ENCODE measurements at regions not wholly inside any gene's neighbourhood (a gene's known extent, or its start where the extent isn't known, plus 50 kb on each side); places are given as distances from the start of the nearest gene placed in this dataset.
"Not testable (repeated sequence)": the region's sequence is repeated elsewhere in the genome, so short reads cannot be mapped to it uniquely, and the experiment has no call there.

GRCh38 chr14:22296088-22296487, 292.9 kb downstream of the DAD1 start:
- Histone ChIP-seq H3K27ac (ENCODE audit: low read length) (no peak overlapping the region), H3K4me3 (ENCODE audit: control insufficient read depth in 1 of 2, extremely low read depth in 1 of 2, low read length in 1 of 2) (no peak overlapping the region), H3K36me3 (ENCODE audit: control insufficient read depth in 2 of 2, extremely low read depth in 1 of 2, insufficient read depth in 1 of 2, low read length in 1 of 2) (no peaks in the 10 kb centered on the region), H3K9me3 (no peaks in the 10 kb centered on the region), H3K4me1 (ENCODE audit: control insufficient read depth in 1 of 2, extremely low read depth in 1 of 2, insufficient read depth in 2 of 2, low read length in 2 of 2) (no peaks in the 10 kb centered on the region), H3K27me3 (replicated peaks in 1 of 2; ENCODE audit: control insufficient read depth in 2 of 2, extremely low read depth in 1 of 2, insufficient read depth in 2 of 2, low read length in 1 of 2) (no peaks in the 10 kb centered on the region)
- H3K27me3 Mint-ChIP-seq: no peaks in the 10 kb centered on the region
- ChIA-PET POLR2A (no interaction called here), CTCF (no interaction called here)
- H3K9me3 Mint-ChIP-seq: no peaks in the 10 kb centered on the region
- H3K27ac Mint-ChIP-seq: no peak overlapping the region
- no peak for DNase-seq
- ATAC-seq (replicated peaks in 1 of 4): no peak
- no peak overlapping the region for H3K4me3 Mint-ChIP-seq
- no CpG with 5 or more reads among the region's 7 CpGs for WGBS (ENCODE audit: insufficient coverage)
- H3K36me3 Mint-ChIP-seq: no peaks in the 10 kb centered on the region
- no peaks in the 10 kb centered on the region for H3K4me1 Mint-ChIP-seq

GRCh38 chr14:22291406-22291805, 297.6 kb downstream of the DAD1 start:
- CTCF ChIA-PET: no interaction called here

GRCh38 chr14:22289570-22289969, 299.5 kb downstream of the DAD1 start:
- Mint-ChIP-seq H3K9me3 (no peaks in the 10 kb centered on the region), H3K27ac (no peak overlapping the region), H3K27me3 (no peaks in the 10 kb centered on the region), H3K4me3 (no peak overlapping the region), H3K36me3 (no peaks in the 10 kb centered on the region), H3K4me1 (no peaks in the 10 kb centered on the region)
- H3K4me3 ChIP-seq (ENCODE audit: control insufficient read depth in 1 of 2, extremely low read depth in 1 of 2, low read length in 1 of 2): no peak overlapping the region
- H3K27ac ChIP-seq (ENCODE audit: low read length): no peak overlapping the region
- POLR2A ChIA-PET: no interaction called here
- no peaks in the 10 kb centered on the region for H3K36me3 ChIP-seq (ENCODE audit: control insufficient read depth in 2 of 2, extremely low read depth in 1 of 2, insufficient read depth in 1 of 2, low read length in 1 of 2)
- ATAC-seq (replicated peaks in 1 of 4): no peak
- no peaks in the 10 kb centered on the region for H3K27me3 ChIP-seq (replicated peaks in 1 of 2; ENCODE audit: control insufficient read depth in 2 of 2, extremely low read depth in 1 of 2, insufficient read depth in 2 of 2, low read length in 1 of 2)
- no peaks in the 10 kb centered on the region for H3K9me3 ChIP-seq
- no CpG with 5 or more reads among the region's 1 CpG for WGBS (ENCODE audit: insufficient coverage)
- H3K4me1 ChIP-seq (ENCODE audit: control insufficient read depth in 1 of 2, extremely low read depth in 1 of 2, insufficient read depth in 2 of 2, low read length in 2 of 2): no peaks in the 10 kb centered on the region
- no peak for DNase-seq
- CTCF ChIA-PET: no interaction called here

More at GRCh38 chr14:22291406-22291805, 297.6 kb downstream of the DAD1 start:
- no peaks in the 10 kb centered on the region for H3K27me3 ChIP-seq (replicated peaks in 1 of 2; ENCODE audit: control insufficient read depth in 2 of 2, extremely low read depth in 1 of 2, insufficient read depth in 2 of 2, low read length in 1 of 2)
- DNase-seq: no peak
- Mint-ChIP-seq H3K36me3 (no peaks in the 10 kb centered on the region), H3K4me3 (no peak overlapping the region), H3K27ac (no peak overlapping the region), H3K4me1 (no peaks in the 10 kb centered on the region), H3K9me3 (no peaks in the 10 kb centered on the region), H3K27me3 (no peaks in the 10 kb centered on the region)
- no peaks in the 10 kb centered on the region for H3K9me3 ChIP-seq
- POLR2A ChIA-PET: no interaction called here
- no peaks in the 10 kb centered on the region for H3K36me3 ChIP-seq (ENCODE audit: control insufficient read depth in 2 of 2, extremely low read depth in 1 of 2, insufficient read depth in 1 of 2, low read length in 1 of 2)
- ATAC-seq (replicated peaks in 1 of 4): no peak
- H3K4me3 ChIP-seq (ENCODE audit: control insufficient read depth in 1 of 2, extremely low read depth in 1 of 2, low read length in 1 of 2): no peak overlapping the region
- H3K27ac ChIP-seq (ENCODE audit: low read length): no peak overlapping the region
- H3K4me1 ChIP-seq (ENCODE audit: control insufficient read depth in 1 of 2, extremely low read depth in 1 of 2, insufficient read depth in 2 of 2, low read length in 2 of 2): no peaks in the 10 kb centered on the region

GRCh38 chr14:22285991-22286390, 303.0 kb downstream of the DAD1 start:
- DNase-seq (no peak), ATAC-seq (replicated peaks in 1 of 4) (no peak)
- Histone ChIP-seq H3K4me1 (ENCODE audit: control insufficient read depth in 1 of 2, extremely low read depth in 1 of 2, insufficient read depth in 2 of 2, low read length in 2 of 2) (no peaks in the 10 kb centered on the region), H3K27me3 (replicated peaks in 1 of 2; ENCODE audit: control insufficient read depth in 2 of 2, extremely low read depth in 1 of 2, insufficient read depth in 2 of 2, low read length in 1 of 2) (no peaks in the 10 kb centered on the region), H3K4me3 (ENCODE audit: control insufficient read depth in 1 of 2, extremely low read depth in 1 of 2, low read length in 1 of 2) (no peak overlapping the region), H3K27ac (ENCODE audit: low read length) (no peak overlapping the region), H3K9me3 (no peaks in the 10 kb centered on the region), H3K36me3 (ENCODE audit: control insufficient read depth in 2 of 2, extremely low read depth in 1 of 2, insufficient read depth in 1 of 2, low read length in 1 of 2) (no peaks in the 10 kb centered on the region)
- Mint-ChIP-seq H3K27ac (no peak overlapping the region), H3K36me3 (no peaks in the 10 kb centered on the region), H3K27me3 (no peaks in the 10 kb centered on the region), H3K4me1 (peaks cover 0 to 3% (median 2%) of the 10 kb centered on the region in 3 donors), H3K4me3 (no peak overlapping the region), H3K9me3 (no peaks in the 10 kb centered on the region)
- POLR2A ChIA-PET: no interaction called here
- CTCF ChIA-PET: no interaction called here
- WGBS (ENCODE audit: insufficient coverage): no CpG with 5 or more reads among the region's 3 CpGs

- no CpG with 5 or more reads among the region's 5 CpGs for WGBS (ENCODE audit: insufficient coverage)
- ATAC-seq (replicated peaks in 1 of 4): no peak
Measured at GRCh38 chr14:22282949-22283348, 306.1 kb downstream of the DAD1 start.

GRCh38 chr14:22282417-22282816, 306.6 kb downstream of the DAD1 start:
- Histone ChIP-seq H3K9me3 (no peaks in the 10 kb centered on the region), H3K4me1 (ENCODE audit: control insufficient read depth in 1 of 2, extremely low read depth in 1 of 2, insufficient read depth in 2 of 2, low read length in 2 of 2) (no peaks in the 10 kb centered on the region), H3K36me3 (ENCODE audit: control insufficient read depth in 2 of 2, extremely low read depth in 1 of 2, insufficient read depth in 1 of 2, low read length in 1 of 2) (no peaks in the 10 kb centered on the region), H3K4me3 (ENCODE audit: control insufficient read depth in 1 of 2, extremely low read depth in 1 of 2, low read length in 1 of 2) (no peak overlapping the region), H3K27ac (ENCODE audit: low read length) (no peak overlapping the region), H3K27me3 (replicated peaks in 1 of 2; ENCODE audit: control insufficient read depth in 2 of 2, extremely low read depth in 1 of 2, insufficient read depth in 2 of 2, low read length in 1 of 2) (no peaks in the 10 kb centered on the region)
- CTCF ChIA-PET: no interaction called here
- Mint-ChIP-seq H3K36me3 (no peaks in the 10 kb centered on the region), H3K27ac (no peak overlapping the region), H3K4me3 (no peak overlapping the region), H3K4me1 (peaks cover 0 to 5% (median 4%) of the 10 kb centered on the region in 3 donors), H3K27me3 (no peaks in the 10 kb centered on the region), H3K9me3 (no peaks in the 10 kb centered on the region)
- no CpG with 5 or more reads among the region's 5 CpGs for WGBS (ENCODE audit: insufficient coverage)
- POLR2A ChIA-PET: no interaction called here
- ATAC-seq (replicated peaks in 1 of 4) (no peak), DNase-seq (no peak)

More at GRCh38 chr14:22282949-22283348, 306.1 kb downstream of the DAD1 start:
- no peaks in the 10 kb centered on the region for H3K9me3 Mint-ChIP-seq
- H3K27ac Mint-ChIP-seq: no peak overlapping the region
- ChIA-PET POLR2A (no interaction called here), CTCF (no interaction called here)
- no peaks in the 10 kb centered on the region for H3K9me3 ChIP-seq
- no peaks in the 10 kb centered on the region for H3K4me1 ChIP-seq (ENCODE audit: control insufficient read depth in 1 of 2, extremely low read depth in 1 of 2, insufficient read depth in 2 of 2, low read length in 2 of 2)
- no peak for DNase-seq
- no peaks in the 10 kb centered on the region for H3K36me3 ChIP-seq (ENCODE audit: control insufficient read depth in 2 of 2, extremely low read depth in 1 of 2, insufficient read depth in 1 of 2, low read length in 1 of 2)
- H3K36me3 Mint-ChIP-seq: no peaks in the 10 kb centered on the region
- H3K27me3 ChIP-seq (replicated peaks in 1 of 2; ENCODE audit: control insufficient read depth in 2 of 2, extremely low read depth in 1 of 2, insufficient read depth in 2 of 2, low read length in 1 of 2): no peaks in the 10 kb centered on the region
- no peak overlapping the region for H3K27ac ChIP-seq (ENCODE audit: low read length)
- H3K4me1 Mint-ChIP-seq: peaks cover 0 to 5% (median 4%) of the 10 kb centered on the region in 3 donors
- no peaks in the 10 kb centered on the region for H3K27me3 Mint-ChIP-seq
- no peak overlapping the region for H3K4me3 Mint-ChIP-seq
- no peak overlapping the region for H3K4me3 ChIP-seq (ENCODE audit: control insufficient read depth in 1 of 2, extremely low read depth in 1 of 2, low read length in 1 of 2)

- H3K27me3 Mint-ChIP-seq; H3K27ac ChIP-seq (ENCODE audit: low read length); H3K4me1 Mint-ChIP-seq; H3K9me3 ChIP-seq; POLR2A ChIA-PET; H3K36me3 ChIP-seq (ENCODE audit: control insufficient read depth in 2 of 2, extremely low read depth in 1 of 2, insufficient read depth in 1 of 2, low read length in 1 of 2); H3K36me3 Mint-ChIP-seq; H3K9me3 Mint-ChIP-seq; H3K4me1 ChIP-seq (ENCODE audit: control insufficient read depth in 1 of 2, extremely low read depth in 1 of 2, insufficient read depth in 2 of 2, low read length in 2 of 2); H3K27me3 ChIP-seq (replicated peaks in 1 of 2; ENCODE audit: control insufficient read depth in 2 of 2, extremely low read depth in 1 of 2, insufficient read depth in 2 of 2, low read length in 1 of 2); ATAC-seq (replicated peaks in 1 of 4); DNase-seq: not testable (repeated sequence)
- peak overlapping the region in 1 of 2 donors; percentile 21 for H3K4me3 ChIP-seq (ENCODE audit: control insufficient read depth in 1 of 2, extremely low read depth in 1 of 2, low read length in 1 of 2)
- no CpG with 5 or more reads among the region's 7 CpGs for WGBS (ENCODE audit: insufficient coverage)
- Mint-ChIP-seq H3K4me3 (peak overlapping the region; percentile 62 to 78 (median 70)), H3K27ac (peak overlapping the region; percentile 68 to 76)
- CTCF ChIA-PET: interaction anchor here in 1 of 2 donors (0.6 kb wide), 1 partner anchor 462 kb away, joined by 3 read pairs; no protein-coding TSS in a partner anchor
Measured at GRCh38 chr14:22281447-22281874, 307.6 kb downstream of the DAD1 start.

Data from T-cell (primary cell).